Epithelial cell of prostate (primary cell): ENCODE measurements at regions not wholly inside any gene's neighbourhood (a gene's known extent, or its start where the extent isn't known, plus 50 kb on each side); places are given as distances from the start of the nearest gene placed in this dataset.
A peak's percentile ranks its signal among the peaks of the same experiment; 100 is the strongest.

Experiments
- DNase-seq: peaks from one replicate; pipeline ENCODE4 v3.0.0-alpha.2; 2011; ENCODE audit warnings: low read depth, low spot score
- H3K27ac ChIP-seq: fragments of 450-650 bp; 2 replicates; pipeline ENCODE4 v1.5.1; 2017; ENCODE audit warnings: mild to moderate bottlenecking

GRCh38 chr1:217315346-217315745 lies 315.5 kb downstream of the GPATCH2 start:
- no peak overlapping the region for H3K27ac ChIP-seq
- no peak for DNase-seq

GRCh38 chr1:217313096-217313495 lies 317.8 kb downstream of the GPATCH2 start:
- no peak overlapping the region for H3K27ac ChIP-seq
- DNase-seq = peak; percentile 31

- no peak overlapping the region for H3K27ac ChIP-seq
- DNase-seq = no peak
These were observed 319.1 kb downstream of the GPATCH2 start for GRCh38 chr1:217311766-217312165.

GRCh38 chr1:217311269-217311668 lies 319.6 kb downstream of the GPATCH2 start:
- DNase-seq = no peak
- H3K27ac ChIP-seq = no peak overlapping the region

DNA sequence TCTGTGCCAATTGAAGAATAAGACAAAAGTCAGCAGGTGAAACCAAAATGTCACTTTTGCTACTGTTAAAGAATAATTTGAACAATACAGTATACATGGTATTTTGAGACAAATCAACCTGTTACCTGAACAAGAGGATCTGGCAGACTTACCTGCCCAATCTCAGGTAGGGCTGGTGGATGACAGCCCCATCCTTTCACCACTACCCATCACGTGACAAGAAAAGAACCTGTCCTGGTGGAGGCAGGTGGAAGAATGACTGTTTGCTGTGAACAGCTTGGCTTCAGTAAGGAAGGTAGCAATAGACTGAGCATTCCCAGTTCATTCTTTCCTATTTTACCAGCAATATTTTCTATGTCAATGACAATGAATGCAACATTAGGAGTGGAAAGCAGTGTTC lies 349.6 kb downstream of the GPATCH2 start:
- H3K27ac ChIP-seq = no peak overlapping the region
- DNase-seq = no peak

DNA sequence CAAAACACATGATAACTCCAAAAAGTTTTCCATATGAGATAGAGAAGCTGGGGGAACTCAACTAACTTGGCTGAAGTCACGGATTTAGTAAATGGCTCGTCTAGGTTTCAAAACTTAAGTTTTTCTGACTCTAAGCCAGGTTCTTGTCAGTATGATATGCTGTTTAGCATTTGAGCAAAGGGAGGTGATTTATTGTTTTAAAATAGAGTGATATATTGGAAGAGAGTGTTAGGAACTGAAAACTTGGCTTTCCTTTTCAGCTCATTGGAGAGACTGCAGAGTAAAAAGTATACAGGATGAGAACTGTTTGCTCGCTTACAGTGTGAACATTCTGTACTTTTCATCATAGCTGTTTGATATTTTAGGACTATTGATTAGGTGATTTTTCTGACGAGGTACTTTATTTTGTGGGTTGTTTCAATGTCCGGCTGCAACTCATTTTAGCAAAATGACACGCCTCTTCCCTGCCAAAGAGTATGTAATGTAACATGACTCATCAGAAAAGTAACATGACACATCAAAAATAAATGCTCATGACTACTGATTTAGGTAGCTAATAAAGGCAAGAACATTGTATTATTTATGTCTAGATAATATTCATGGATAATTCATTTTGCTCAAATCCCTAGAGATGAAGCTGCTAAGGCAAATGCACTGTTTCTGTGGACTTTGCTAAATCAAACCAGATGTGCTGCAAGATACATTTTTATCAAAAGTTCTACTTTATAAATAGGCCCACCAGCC lies 355.1 kb downstream of the GPATCH2 start:
- peak overlapping the region; percentile 82 for H3K27ac ChIP-seq
- peak; percentile 10 for DNase-seq

- peak; percentile 33 for DNase-seq
- peak overlapping the region; percentile 82 for H3K27ac ChIP-seq
These were observed 355.8 kb downstream of the GPATCH2 start for GRCh38 chr1:217274927-217275654.

DNA sequence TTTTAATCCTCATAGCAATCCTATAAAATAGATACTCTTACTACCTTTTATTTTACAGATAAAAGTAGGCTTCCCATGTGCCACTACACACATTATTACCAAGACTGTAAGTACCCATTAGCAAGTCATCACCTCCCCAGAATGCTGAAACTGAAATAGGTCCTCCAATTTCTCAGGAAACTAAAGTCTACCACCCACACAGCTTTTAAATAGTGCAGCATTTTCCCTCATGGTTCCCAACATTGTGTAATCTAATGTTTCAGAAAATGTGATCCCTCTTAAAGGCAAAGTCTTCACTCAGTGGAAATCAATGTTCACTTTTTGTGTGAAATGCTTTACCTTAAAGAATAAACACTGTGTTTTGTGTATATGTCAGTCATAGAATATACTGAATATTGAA lies 356.5 kb downstream of the GPATCH2 start:
- DNase-seq = no peak
- H3K27ac ChIP-seq = peak overlapping the region; percentile 82

GRCh38 chr1:217273866-217274265 lies 357.0 kb downstream of the GPATCH2 start:
- H3K27ac ChIP-seq = no peak overlapping the region
- DNase-seq = no peak

- DNase-seq = no peak
These were observed 358.5 kb downstream of the GPATCH2 start for GRCh38 chr1:217272385-217272784.

GRCh38 chr1:217270101-217270500 lies 360.8 kb downstream of the GPATCH2 start:
- no peak for DNase-seq
- no peak overlapping the region for H3K27ac ChIP-seq

More at GRCh38 chr1:217272385-217272784, 358.5 kb downstream of the GPATCH2 start:
- no peak overlapping the region for H3K27ac ChIP-seq

DNA sequence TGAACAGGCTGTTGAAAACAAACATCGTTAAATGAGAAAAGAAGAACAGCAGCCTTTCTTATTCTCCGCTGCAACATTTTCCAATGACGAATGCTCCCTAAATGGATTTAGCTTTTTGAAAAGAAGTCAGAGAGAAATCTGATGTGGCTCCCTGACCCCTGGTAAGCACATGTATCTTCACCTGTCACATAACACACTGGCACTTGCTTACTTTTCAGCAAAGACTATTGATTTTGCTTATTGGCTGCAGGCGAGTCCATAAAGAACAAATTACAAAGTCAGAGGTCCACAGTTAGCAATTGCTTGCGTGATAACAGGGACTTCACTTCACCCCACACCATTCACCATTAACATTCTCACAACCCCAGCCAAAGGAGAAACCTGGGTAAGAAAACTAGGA lies 362.8 kb downstream of the GPATCH2 start:
- H3K27ac ChIP-seq = no peak overlapping the region

DNA sequence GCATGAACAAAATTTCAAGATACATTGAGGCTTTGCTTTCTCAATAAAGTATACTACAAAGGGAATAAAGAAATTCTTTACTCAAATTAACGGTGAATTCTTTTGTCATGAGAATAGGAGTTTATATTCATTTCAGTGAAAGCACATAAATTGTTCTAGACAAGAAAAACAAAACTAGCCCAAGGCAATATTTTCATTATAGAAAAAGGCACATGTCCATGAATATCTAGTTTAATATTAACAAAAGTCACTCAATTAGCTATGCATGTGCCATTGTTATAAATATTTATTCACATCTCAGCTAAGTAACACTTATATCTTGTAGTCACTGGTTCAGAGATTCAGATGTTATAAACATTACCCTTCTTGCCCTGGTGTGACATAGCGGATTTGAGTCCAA lies 369.3 kb downstream of the GPATCH2 start:
- DNase-seq = no peak
- H3K27ac ChIP-seq = no peak overlapping the region

More for the DNA sequence above, 362.8 kb downstream of the GPATCH2 start:
- DNase-seq = no peak

DNA sequence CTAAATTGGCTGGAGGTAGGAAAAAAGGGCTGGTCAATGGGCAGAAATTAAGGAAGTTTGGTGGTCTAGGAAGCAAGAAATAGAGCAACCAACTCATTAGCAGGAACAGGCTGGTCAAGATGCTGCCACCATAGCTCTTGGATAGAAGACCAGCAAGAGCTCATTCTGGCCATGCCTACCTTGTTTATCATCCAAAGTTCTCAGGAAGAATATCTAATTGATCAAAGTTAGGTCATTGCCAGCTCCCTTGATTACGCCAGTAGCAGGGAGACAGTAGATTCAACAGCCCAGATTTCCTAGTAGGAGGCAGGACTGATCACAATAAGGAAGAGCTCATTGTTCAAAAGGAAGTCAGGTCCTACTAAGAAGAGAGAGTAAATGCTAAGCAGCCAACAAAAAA lies 370.2 kb downstream of the GPATCH2 start:
- no peak for DNase-seq
- H3K27ac ChIP-seq = no peak overlapping the region

- DNase-seq = no peak
These were observed 376.9 kb downstream of the GPATCH2 start for GRCh38 chr1:217253985-217254384.

GRCh38 chr1:217253351-217253750 lies 377.5 kb downstream of the GPATCH2 start:
- DNase-seq = no peak
- H3K27ac ChIP-seq = no peak overlapping the region

More at GRCh38 chr1:217253985-217254384, 376.9 kb downstream of the GPATCH2 start:
- H3K27ac ChIP-seq = no peak overlapping the region

DNA sequence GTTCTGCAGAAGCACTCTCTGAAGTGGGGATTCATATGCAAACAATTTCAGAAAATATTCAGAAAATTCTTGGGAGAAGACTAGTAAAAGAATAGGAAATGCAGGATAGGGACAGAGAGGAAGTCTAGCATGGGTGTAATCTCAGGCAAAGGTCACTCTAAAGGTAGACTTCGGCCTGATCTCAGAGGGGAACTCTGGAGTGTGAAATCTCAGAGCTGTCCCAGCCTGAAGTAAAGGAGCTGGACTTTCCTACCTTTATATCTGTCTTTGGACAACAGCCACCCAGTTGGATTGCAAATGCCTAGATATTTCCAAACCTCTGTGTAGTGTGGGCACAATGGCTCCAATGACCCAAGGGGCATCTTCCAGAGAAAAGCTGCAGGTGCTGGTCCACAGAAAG lies 379.8 kb downstream of the GPATCH2 start:
- H3K27ac ChIP-seq = no peak overlapping the region
- DNase-seq = no peak

DNA sequence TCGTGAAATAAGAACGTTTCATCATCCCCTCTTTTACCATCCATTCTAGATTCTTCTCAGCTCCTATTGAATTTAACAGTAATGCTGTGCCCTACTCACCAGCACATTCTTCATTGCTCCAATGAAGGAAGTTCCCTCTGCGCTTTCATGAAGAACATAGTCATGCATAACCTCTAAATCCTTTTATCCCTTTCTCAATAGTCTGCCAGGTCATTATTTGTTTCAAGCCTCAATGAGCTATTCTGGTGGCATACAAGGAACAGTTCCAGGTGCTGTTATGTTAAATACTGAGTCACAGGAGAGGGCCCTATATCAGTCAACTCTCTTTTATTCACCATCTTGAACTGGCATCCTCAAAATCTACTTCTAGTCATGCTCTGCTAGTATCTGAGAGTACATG lies 381.0 kb downstream of the GPATCH2 start:
- H3K27ac ChIP-seq = no peak overlapping the region

DNA sequence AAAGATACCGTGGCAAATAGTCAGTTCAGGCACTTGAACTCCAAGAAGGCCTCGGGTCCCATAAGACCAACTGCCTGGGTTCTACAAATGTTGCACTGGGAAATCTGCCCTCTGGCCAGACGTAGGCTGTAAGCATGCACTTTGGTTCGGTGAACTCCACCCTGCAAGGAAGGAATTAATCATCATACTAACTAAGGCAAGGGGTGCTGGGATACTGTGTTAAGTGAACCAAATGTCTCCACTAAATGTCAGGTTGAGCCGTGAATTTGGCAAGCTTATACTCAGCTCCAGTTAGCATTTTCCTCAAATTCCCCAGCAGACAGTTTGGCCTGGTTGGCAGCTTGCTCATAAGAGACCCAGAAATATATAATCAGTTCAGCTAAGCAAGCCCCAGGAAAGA lies 385.9 kb downstream of the GPATCH2 start:
- DNase-seq = no peak
- no peak overlapping the region for H3K27ac ChIP-seq

More for the DNA sequence above, 381.0 kb downstream of the GPATCH2 start:
- DNase-seq = peak; percentile 8

DNA sequence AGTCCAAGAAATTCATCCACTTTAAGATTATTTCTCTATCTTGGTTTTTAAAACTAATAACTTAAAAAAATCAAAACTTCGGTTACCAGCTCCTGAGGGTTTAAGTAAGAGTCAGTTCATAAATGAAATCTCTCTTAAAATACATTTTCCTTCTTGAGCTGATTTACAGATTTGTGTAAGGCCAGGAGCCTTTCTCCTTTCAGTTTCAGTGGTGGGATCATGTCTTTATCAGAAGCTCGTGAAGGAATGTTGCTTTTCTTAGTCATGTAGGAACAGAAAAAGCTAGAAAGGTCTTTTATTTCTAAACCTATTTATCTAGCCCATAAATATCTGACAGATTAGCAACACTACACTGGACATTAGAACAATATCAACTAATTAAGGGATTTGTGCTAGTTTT lies 390.2 kb downstream of the GPATCH2 start:
- DNase-seq = no peak
- H3K27ac ChIP-seq = no peak overlapping the region

GRCh38 chr1:217238945-217239344 lies 391.9 kb downstream of the GPATCH2 start:
- no peak overlapping the region for H3K27ac ChIP-seq
- no peak for DNase-seq

- no peak overlapping the region for H3K27ac ChIP-seq
- no peak for DNase-seq
These were observed 400.5 kb downstream of the GPATCH2 start for GRCh38 chr1:217230412-217230811.
